GM12878 (cell line): ENCODE measurements at regions not wholly inside any gene's neighbourhood (a gene's known extent, or its start where the extent isn't known, plus 50 kb on each side); places are given as distances from the start of the nearest gene placed in this dataset.

Source experiments
- ATAC-seq: fragments of 200-7000 bp; cut with Tn5 transposase; 3 replicates; pipeline ENCODE4 v1.9.1; 2020; ENCODE audit warnings: mild to moderate bottlenecking, moderate library complexity
- BruUV-seq: library from RNA; stranded (reverse); fragments of 400-500 nt; replicated peaks from 2 replicates; lab custom pipeline; 2021; lab: Mats Ljungman, UMichigan
- CTCF ChIA-PET: fragments of 300-600 bp; sonication (Branson Sonifier 250); formaldehyde crosslinking; extraction: SDS; loops from one replicate; lab custom pipeline; 2021; ENCODE audit warnings: inconsistent platforms; lab: Yijun Ruan, JAX
- POLR2A ChIA-PET: fragments of 350-600 bp; formaldehyde crosslinking; extraction: SDS; loops from one replicate; lab custom pipeline; 2021; ENCODE audit warnings: inconsistent platforms; lab: Charles Lee
- RAD21 ChIA-PET: fragments of 300-600 bp; sonication (Branson Sonifier 250); formaldehyde crosslinking; loops from one replicate; lab custom pipeline; 2023; ENCODE audit warnings: antibody characterized with exemption; ENCODE audit not compliant: unreplicated experiment; lab: Charles Lee
- SMC1A ChIA-PET: fragments of 300-600 bp; sonication (Branson Sonifier 250); formaldehyde crosslinking; loops from one replicate; lab custom pipeline; 2023; ENCODE audit not compliant: unreplicated experiment, uncharacterized antibody; lab: Charles Lee
- DNase-seq: peaks from one replicate; pipeline ENCODE4 v3.0.0-alpha.2; 2011; ENCODE audit warnings: low read depth, low spot score
- FAIRE-seq: peaks from 3 replicates; lab custom pipeline; 2011; peaks lifted over from hg19 to GRCh38; lab: Jason Lieb, UNC
- H2AFZ ChIP-seq: 2 replicates; pipeline ENCODE4 v1.6.0; 2011; ENCODE audit warnings: low read depth, low read length, control low read depth; ENCODE audit not compliant: control insufficient read depth
- H3K27ac ChIP-seq: 2 replicates; pipeline ENCODE4 v1.5.1; 2011; ENCODE audit warnings: control low read depth; ENCODE audit not compliant: control insufficient read depth, insufficient read depth
- H3K27me3 ChIP-seq, 2 experiments: replicated peaks in 1 of 2; 2 replicates each; pipeline versions ENCODE4 v1.6.0 to v1.6.1; 2011; ENCODE audit warnings: low read length in 1 of 2; ENCODE audit not compliant: control insufficient read depth in 2 of 2, insufficient read depth in 2 of 2
- H3K36me3 ChIP-seq, 2 experiments: 2 replicates each; pipeline ENCODE4 v1.5.1; 2011; ENCODE audit warnings: low read length in 1 of 2; ENCODE audit not compliant: control insufficient read depth in 2 of 2, insufficient read depth in 2 of 2
- H3K4me1 ChIP-seq: 2 replicates; pipeline ENCODE4 v1.6.1; 2011; ENCODE audit warnings: mild to moderate bottlenecking, low read length, moderate library complexity, mixed read lengths; ENCODE audit not compliant: control insufficient read depth, insufficient read depth
- H3K4me2 ChIP-seq: 2 replicates; pipeline ENCODE4 v1.6.0; 2011; ENCODE audit warnings: control low read depth; ENCODE audit not compliant: control insufficient read depth, insufficient read depth
- H3K4me3 ChIP-seq: fragments of 200-600 bp; sonication (generic); 2 replicates; pipeline ENCODE4 v1.5.1; 2016
- H3K79me2 ChIP-seq: 2 replicates; pipeline ENCODE4 v1.6.0; 2011; ENCODE audit warnings: low read length; ENCODE audit not compliant: control insufficient read depth, insufficient read depth
- H3K9ac ChIP-seq: 2 replicates; pipeline ENCODE4 v1.8.0; 2011; ENCODE audit warnings: low read length, control low read depth, mixed read lengths; ENCODE audit not compliant: control insufficient read depth, insufficient read depth
- H3K9me3 ChIP-seq: replicated peaks from 3 replicates; pipeline ENCODE4 v1.5.1; 2011; ENCODE audit warnings: mild to moderate bottlenecking, low read length; ENCODE audit not compliant: control insufficient read depth, insufficient read depth
- H4K20me1 ChIP-seq: 2 replicates; pipeline ENCODE4 v1.6.0; 2011; ENCODE audit not compliant: control insufficient read depth, insufficient read depth
- BHLHE40 ChIP-seq, 2 experiments: fragments of 450-650 bp in 1 of 2; IDR thresholded peaks; 2 replicates each; pipeline ENCODE4 v1.6.1; 2011 to 2017; ENCODE audit warnings: low read depth in 2 of 2, borderline replicate concordance in 1 of 2, improper control_type of control experiment in 1 of 2, low read length in 1 of 2, mild to moderate bottlenecking in 1 of 2
- CHD1 ChIP-seq: IDR thresholded peaks from 2 replicates; pipeline ENCODE4 v1.6.1; 2012; ENCODE audit warnings: low read depth, low read length, improper control_type of control experiment
- ETV6 ChIP-seq, 2 experiments: fragments of 450-650 bp in 1 of 2; IDR thresholded peaks in 1 of 2; conservative IDR thresholded peaks in 1 of 2; 2 replicates each; pipeline ENCODE4 v1.6.1; 2014; ENCODE audit warnings: antibody characterized with exemption in 1 of 2, borderline replicate concordance in 1 of 2, low read depth in 1 of 2, mild to moderate bottlenecking in 1 of 2, moderate library complexity in 1 of 2
- NR2C1 ChIP-seq: fragments of 450-650 bp; IDR thresholded peaks from 2 replicates; pipeline ENCODE4 v1.6.1; 2017; ENCODE audit warnings: antibody characterized with exemption, mild to moderate bottlenecking, moderate library complexity
- WGBS: methylation state at CpG from one replicate; pipeline ENCODE4 v1.1.6; 2016; ENCODE audit warnings: low lambda C conversion rate; ENCODE audit not compliant: insufficient replicate concordance, insufficient coverage; ENCODE audit errors: missing lambda C conversion rate; 5-methylcytosine and 5-hydroxymethylcytosine counted together
- in situ Hi-C: fragments of 300-500 bp; cut with MboI; formaldehyde crosslinking; loops from 9 replicates; pipeline ENCODE4 v1.14.3; 2018; ENCODE audit warnings: mixed read lengths
- intact Hi-C: fragments of 100-400 bp; cut with micrococcal nuclease; formaldehyde crosslinking; loops from one replicate; pipeline ENCODE4 v1.14.2; 2022; ENCODE audit not compliant: unreplicated experiment
- TF ChIP-seq, protein P1 (sequence below): fragments of 450-650 bp; IDR thresholded peaks from 2 replicates; pipeline ENCODE4 v1.6.1; 2017; ENCODE audit warnings: mild to moderate bottlenecking
- TF ChIP-seq, protein P2 (sequence below): fragments of 450-650 bp; formaldehyde crosslinking; IDR thresholded peaks from 2 replicates; pipeline ENCODE4 v1.5.0; 2022; ENCODE audit warnings: mild to moderate bottlenecking, missing genetic modification characterization
- TF ChIP-seq, protein P3 (sequence below): IDR thresholded peaks from 2 replicates; pipeline ENCODE4 v1.6.1; 2012; ENCODE audit warnings: improper control_type of control experiment, low read depth, low read length; ENCODE audit not compliant: insufficient replicate concordance

GRCh38 chr5:9972059-9972458 is 277.6 kb downstream of the ATPSCKMT start (continued):
- TF ChIP-seq CHD1 = no peak
- TF ChIP-seq NR2C1 = no peak
- TF ChIP-seq, protein P1, sequence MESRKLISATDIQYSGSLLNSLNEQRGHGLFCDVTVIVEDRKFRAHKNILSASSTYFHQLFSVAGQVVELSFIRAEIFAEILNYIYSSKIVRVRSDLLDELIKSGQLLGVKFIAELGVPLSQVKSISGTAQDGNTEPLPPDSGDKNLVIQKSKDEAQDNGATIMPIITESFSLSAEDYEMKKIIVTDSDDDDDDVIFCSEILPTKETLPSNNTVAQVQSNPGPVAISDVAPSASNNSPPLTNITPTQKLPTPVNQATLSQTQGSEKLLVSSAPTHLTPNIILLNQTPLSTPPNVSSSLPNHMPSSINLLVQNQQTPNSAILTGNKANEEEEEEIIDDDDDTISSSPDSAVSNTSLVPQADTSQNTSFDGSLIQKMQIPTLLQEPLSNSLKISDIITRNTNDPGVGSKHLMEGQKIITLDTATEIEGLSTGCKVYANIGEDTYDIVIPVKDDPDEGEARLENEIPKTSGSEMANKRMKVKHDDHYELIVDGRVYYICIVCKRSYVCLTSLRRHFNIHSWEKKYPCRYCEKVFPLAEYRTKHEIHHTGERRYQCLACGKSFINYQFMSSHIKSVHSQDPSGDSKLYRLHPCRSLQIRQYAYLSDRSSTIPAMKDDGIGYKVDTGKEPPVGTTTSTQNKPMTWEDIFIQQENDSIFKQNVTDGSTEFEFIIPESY = no peak

- no peaks in the 10 kb centered on the region for H3K4me1 ChIP-seq
- ChIA-PET POLR2A (no interaction called here), RAD21 (no interaction called here), CTCF (no interaction called here), SMC1A (no interaction called here)
- no peak overlapping the region for H3K4me2 ChIP-seq
- no peaks in the 10 kb centered on the region for H4K20me1 ChIP-seq
- H3K27ac ChIP-seq = no peak overlapping the region
- no peak overlapping the region for H2AFZ ChIP-seq
- H3K27me3 ChIP-seq = no peaks in the 10 kb centered on the region
- in situ Hi-C loops = no loop called here
- FAIRE-seq (no peak), DNase-seq (no peak), ATAC-seq (no peak)
- H3K36me3 ChIP-seq = no peaks in the 10 kb centered on the region
- intact Hi-C loops = no loop called here
- no peak overlapping the region for H3K4me3 ChIP-seq
- no TSS peak for BruUV-seq
- 47% methylated on average over 6 of the region's 6 CpGs for WGBS
- H3K79me2 ChIP-seq = no peaks in the 10 kb centered on the region
- H3K9me3 ChIP-seq = no peaks in the 10 kb centered on the region
- no peak overlapping the region for H3K9ac ChIP-seq
- TF ChIP-seq, protein P2, sequence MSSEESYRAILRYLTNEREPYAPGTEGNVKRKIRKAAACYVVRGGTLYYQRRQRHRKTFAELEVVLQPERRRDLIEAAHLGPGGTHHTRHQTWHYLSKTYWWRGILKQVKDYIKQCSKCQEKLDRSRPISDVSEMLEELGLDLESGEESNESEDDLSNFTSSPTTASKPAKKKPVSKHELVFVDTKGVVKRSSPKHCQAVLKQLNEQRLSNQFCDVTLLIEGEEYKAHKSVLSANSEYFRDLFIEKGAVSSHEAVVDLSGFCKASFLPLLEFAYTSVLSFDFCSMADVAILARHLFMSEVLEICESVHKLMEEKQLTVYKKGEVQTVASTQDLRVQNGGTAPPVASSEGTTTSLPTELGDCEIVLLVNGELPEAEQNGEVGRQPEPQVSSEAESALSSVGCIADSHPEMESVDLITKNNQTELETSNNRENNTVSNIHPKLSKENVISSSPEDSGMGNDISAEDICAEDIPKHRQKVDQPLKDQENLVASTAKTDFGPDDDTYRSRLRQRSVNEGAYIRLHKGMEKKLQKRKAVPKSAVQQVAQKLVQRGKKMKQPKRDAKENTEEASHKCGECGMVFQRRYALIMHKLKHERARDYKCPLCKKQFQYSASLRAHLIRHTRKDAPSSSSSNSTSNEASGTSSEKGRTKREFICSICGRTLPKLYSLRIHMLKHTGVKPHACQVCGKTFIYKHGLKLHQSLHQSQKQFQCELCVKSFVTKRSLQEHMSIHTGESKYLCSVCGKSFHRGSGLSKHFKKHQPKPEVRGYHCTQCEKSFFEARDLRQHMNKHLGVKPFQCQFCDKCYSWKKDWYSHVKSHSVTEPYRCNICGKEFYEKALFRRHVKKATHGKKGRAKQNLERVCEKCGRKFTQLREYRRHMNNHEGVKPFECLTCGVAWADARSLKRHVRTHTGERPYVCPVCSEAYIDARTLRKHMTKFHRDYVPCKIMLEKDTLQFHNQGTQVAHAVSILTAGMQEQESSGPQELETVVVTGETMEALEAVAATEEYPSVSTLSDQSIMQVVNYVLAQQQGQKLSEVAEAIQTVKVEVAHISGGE (CRISPR knock-in tag) = no peak
- TF ChIP-seq BHLHE40 (IDR thresholded peaks at IDR 0.05; ENCODE audit: borderline replicate concordance in 1 of 2, low read depth in 2 of 2, low read length in 1 of 2) = no peak
- no peak for TF ChIP-seq ETV6 (conservative IDR thresholded peaks at IDR 0.05 in 1 of 2, IDR thresholded peaks at IDR 0.05 in 1 of 2; ENCODE audit: borderline replicate concordance in 1 of 2, low read depth in 1 of 2)
- TF ChIP-seq, protein P3, sequence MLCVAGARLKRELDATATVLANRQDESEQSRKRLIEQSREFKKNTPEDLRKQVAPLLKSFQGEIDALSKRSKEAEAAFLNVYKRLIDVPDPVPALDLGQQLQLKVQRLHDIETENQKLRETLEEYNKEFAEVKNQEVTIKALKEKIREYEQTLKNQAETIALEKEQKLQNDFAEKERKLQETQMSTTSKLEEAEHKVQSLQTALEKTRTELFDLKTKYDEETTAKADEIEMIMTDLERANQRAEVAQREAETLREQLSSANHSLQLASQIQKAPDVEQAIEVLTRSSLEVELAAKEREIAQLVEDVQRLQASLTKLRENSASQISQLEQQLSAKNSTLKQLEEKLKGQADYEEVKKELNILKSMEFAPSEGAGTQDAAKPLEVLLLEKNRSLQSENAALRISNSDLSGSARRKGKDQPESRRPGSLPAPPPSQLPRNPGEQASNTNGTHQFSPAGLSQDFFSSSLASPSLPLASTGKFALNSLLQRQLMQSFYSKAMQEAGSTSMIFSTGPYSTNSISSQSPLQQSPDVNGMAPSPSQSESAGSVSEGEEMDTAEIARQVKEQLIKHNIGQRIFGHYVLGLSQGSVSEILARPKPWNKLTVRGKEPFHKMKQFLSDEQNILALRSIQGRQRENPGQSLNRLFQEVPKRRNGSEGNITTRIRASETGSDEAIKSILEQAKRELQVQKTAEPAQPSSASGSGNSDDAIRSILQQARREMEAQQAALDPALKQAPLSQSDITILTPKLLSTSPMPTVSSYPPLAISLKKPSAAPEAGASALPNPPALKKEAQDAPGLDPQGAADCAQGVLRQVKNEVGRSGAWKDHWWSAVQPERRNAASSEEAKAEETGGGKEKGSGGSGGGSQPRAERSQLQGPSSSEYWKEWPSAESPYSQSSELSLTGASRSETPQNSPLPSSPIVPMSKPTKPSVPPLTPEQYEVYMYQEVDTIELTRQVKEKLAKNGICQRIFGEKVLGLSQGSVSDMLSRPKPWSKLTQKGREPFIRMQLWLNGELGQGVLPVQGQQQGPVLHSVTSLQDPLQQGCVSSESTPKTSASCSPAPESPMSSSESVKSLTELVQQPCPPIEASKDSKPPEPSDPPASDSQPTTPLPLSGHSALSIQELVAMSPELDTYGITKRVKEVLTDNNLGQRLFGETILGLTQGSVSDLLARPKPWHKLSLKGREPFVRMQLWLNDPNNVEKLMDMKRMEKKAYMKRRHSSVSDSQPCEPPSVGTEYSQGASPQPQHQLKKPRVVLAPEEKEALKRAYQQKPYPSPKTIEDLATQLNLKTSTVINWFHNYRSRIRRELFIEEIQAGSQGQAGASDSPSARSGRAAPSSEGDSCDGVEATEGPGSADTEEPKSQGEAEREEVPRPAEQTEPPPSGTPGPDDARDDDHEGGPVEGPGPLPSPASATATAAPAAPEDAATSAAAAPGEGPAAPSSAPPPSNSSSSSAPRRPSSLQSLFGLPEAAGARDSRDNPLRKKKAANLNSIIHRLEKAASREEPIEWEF = no peak
Observed at GRCh38 chr5:9971301-9971700, 278.4 kb downstream of the ATPSCKMT start.
